ENCODE measurements at regions not wholly inside any gene's neighbourhood (a gene's known extent, or its start where the extent isn't known, plus 50 kb on each side); places are given as distances from the start of the nearest gene placed in this dataset.

- 0% methylated on average over 2 of the region's 2 CpGs for WGBS (ENCODE audit: missing lambda C conversion rate)
- DNase-seq (ENCODE audit: low read depth in 1 of 2, low spot score in 1 of 2) (no peak), ATAC-seq (no peak), FAIRE-seq (no peak)
- H3K27ac ChIP-seq: no peak overlapping the region
- H3K4me2 ChIP-seq: no peak overlapping the region
- H3K4me1 ChIP-seq: no peaks in the 10 kb centered on the region
- H3K9me3 ChIP-seq: no peaks in the 10 kb centered on the region
- ChIA-PET POLR2A (no interaction called here), CTCF (no interaction called here)
- no peak overlapping the region for H3K4me3 ChIP-seq
- TF ChIP-seq HOXB13 (CRISPR knock-in tag; IDR thresholded peaks at IDR 0.05; ENCODE audit: low read depth) (no peak), BCL3 (IDR thresholded peaks at IDR 0.05) (no peak), RFX5 (IDR thresholded peaks at IDR 0.05) (no peak)
Measured at GRCh38 chr3:20700714-20701113, 514.7 kb upstream of the SGO1 start.

- H3K4me2 ChIP-seq: no peak overlapping the region
- WGBS (ENCODE audit: missing lambda C conversion rate): 2% methylated on average over 5 of the region's 5 CpGs
- H3K4me1 ChIP-seq: no peaks in the 10 kb centered on the region
- no peak for ATAC-seq
- no peaks in the 10 kb centered on the region for H3K9me3 ChIP-seq
- DNase-seq (ENCODE audit: low read depth in 1 of 2, low spot score in 1 of 2): no peak
- POLR2A ChIA-PET: no interaction called here
- TF ChIP-seq KDM5A (IDR thresholded peaks at IDR 0.05) (no peak), POLR2A (IDR thresholded peaks at IDR 0.05; ENCODE audit: low read length) (no peak), ATOH8 (CRISPR knock-in tag; IDR thresholded peaks at IDR 0.05; ENCODE audit: low read depth) (no peak), RAD21 (conservative IDR thresholded peaks at IDR 0.05 in 1 of 2, IDR thresholded peaks at IDR 0.05 in 1 of 2) (no peak), GATA3 (IDR thresholded peaks at IDR 0.05; ENCODE audit: borderline replicate concordance) (no peak), HMGXB4 (CRISPR knock-in tag; IDR thresholded peaks at IDR 0.05; ENCODE audit: borderline replicate concordance) (no peak), PBX3 (IDR thresholded peaks at IDR 0.05) (no peak), MAX (IDR thresholded peaks at IDR 0.05) (no peak), TFCP2L1 (CRISPR knock-in tag; IDR thresholded peaks at IDR 0.05) (no peak), REST (IDR thresholded peaks at IDR 0.05) (no peak), ESRRA (IDR thresholded peaks at IDR 0.05; ENCODE audit: borderline replicate concordance, low read length) (no peak), ZSCAN20 (CRISPR knock-in tag; IDR thresholded peaks at IDR 0.05) (no peak), ZNF302 (CRISPR knock-in tag; IDR thresholded peaks at IDR 0.05) (no peak), FOSB (CRISPR knock-in tag; IDR thresholded peaks at IDR 0.05) (no peak), HOXB13 (CRISPR knock-in tag; IDR thresholded peaks at IDR 0.05; ENCODE audit: low read depth) (no peak), PHF8 (IDR thresholded peaks at IDR 0.05; ENCODE audit: borderline replicate concordance, low read depth) (no peak), HES2 (IDR thresholded peaks at IDR 0.05) (no peak), HEYL (CRISPR knock-in tag; IDR thresholded peaks at IDR 0.05) (no peak), FOXS1 (CRISPR knock-in tag; IDR thresholded peaks at IDR 0.05) (no peak), CEBPB (IDR thresholded peaks at IDR 0.05) (no peak)
- CTCF ChIA-PET: no interaction called here
- no peak overlapping the region for H3K27ac ChIP-seq
- no peak for FAIRE-seq
- H3K4me3 ChIP-seq: no peak overlapping the region
Measured at GRCh38 chr3:20698896-20699295, 512.9 kb upstream of the SGO1 start.

Data from A549 (cell line).